ENCODE measurements at regions not wholly inside any gene's neighbourhood (a gene's known extent, or its start where the extent isn't known, plus 50 kb on each side); places are given as distances from the start of the nearest gene placed in this dataset.

DNA sequence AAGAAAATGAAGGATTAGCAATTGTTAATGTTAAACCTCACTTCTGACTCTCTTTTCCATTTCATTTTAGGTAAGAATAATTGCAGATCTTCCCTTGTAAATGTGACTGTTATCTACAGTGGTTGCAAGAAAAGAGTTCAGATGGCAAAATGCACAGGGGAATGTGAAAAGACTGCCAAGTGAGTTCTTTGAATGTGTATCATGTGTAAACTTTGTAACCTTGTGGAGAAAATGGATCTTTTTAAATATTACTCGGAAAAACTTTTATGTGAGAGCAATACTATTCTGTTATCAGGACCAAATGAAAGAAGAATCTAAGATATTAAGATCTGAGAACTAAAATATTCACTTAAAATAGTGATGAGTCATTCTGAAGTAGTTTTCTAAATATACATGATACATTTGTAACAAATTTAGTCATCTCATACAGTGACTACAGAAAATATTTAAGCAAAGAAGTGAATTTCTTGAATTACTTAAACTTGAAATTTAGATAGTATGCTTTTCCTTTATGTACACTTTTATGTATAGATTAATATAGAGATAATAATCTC, 122.5 kb upstream of the CNTN1 start:
- Histone ChIP-seq H3K9ac (ENCODE audit: low read depth in 1 of 2, low read length in 2 of 2) (no peak overlapping the region), H3K27me3 (ENCODE audit: control insufficient read depth in 4 of 4, insufficient read depth in 4 of 4, low read length in 3 of 4) (no peaks in the 10 kb centered on the region), H3K4me3 (ENCODE audit: low read depth in 1 of 3, low read length in 3 of 3) (no peak overlapping the region), H3K9me3 (ENCODE audit: control insufficient read depth in 4 of 4, low read length in 3 of 4) (peaks cover 0 to 1% (median 0%) of the 10 kb centered on the region in 4 donors), H3K27ac (ENCODE audit: low read depth in 1 of 2, low read length in 2 of 2) (no peak overlapping the region), H3K36me3 (ENCODE audit: control insufficient read depth in 4 of 4, insufficient read depth in 3 of 4, low read depth in 1 of 4, low read length in 3 of 4) (no peaks in the 10 kb centered on the region), H3K4me1 (ENCODE audit: control insufficient read depth in 4 of 4, insufficient read depth in 4 of 4, low read length in 3 of 4) (no peaks in the 10 kb centered on the region)
- 66% methylated on average over 1 of the region's 1 CpG for WGBS
- no peak for DNase-seq (ENCODE audit: low spot score)
- TF ChIP-seq GABPA (IDR thresholded peaks at IDR 0.05 in 1 of 2, conservative IDR thresholded peaks at IDR 0.05 in 1 of 2): no peak
- no peak for TF ChIP-seq HNF4G (IDR thresholded peaks at IDR 0.05)
- no peak for TF ChIP-seq HNF4A (conservative IDR thresholded peaks at IDR 0.05)
- no peak for TF ChIP-seq EGR1 (IDR thresholded peaks at IDR 0.05; ENCODE audit: low read depth in 2 of 2)
- no peak for TF ChIP-seq FOXA1 (IDR thresholded peaks at IDR 0.05)
- TF ChIP-seq FOXA2 (IDR thresholded peaks at IDR 0.05): no peak
- no peak for TF ChIP-seq REST (IDR thresholded peaks at IDR 0.05)
- no peak for TF ChIP-seq ZBTB33 (IDR thresholded peaks at IDR 0.05)
- no peak for TF ChIP-seq YY1 (IDR thresholded peaks at IDR 0.05)
- TF ChIP-seq TAF1 (conservative IDR thresholded peaks at IDR 0.05): no peak
- no peak for TF ChIP-seq RAD21 (IDR thresholded peaks at IDR 0.05)
- TF ChIP-seq, protein P1, sequence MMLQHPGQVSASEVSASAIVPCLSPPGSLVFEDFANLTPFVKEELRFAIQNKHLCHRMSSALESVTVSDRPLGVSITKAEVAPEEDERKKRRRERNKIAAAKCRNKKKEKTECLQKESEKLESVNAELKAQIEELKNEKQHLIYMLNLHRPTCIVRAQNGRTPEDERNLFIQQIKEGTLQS (IDR thresholded peaks at IDR 0.05): no peak
- TF ChIP-seq JUND (IDR thresholded peaks at IDR 0.05): no peak
- TF ChIP-seq, protein P2, sequence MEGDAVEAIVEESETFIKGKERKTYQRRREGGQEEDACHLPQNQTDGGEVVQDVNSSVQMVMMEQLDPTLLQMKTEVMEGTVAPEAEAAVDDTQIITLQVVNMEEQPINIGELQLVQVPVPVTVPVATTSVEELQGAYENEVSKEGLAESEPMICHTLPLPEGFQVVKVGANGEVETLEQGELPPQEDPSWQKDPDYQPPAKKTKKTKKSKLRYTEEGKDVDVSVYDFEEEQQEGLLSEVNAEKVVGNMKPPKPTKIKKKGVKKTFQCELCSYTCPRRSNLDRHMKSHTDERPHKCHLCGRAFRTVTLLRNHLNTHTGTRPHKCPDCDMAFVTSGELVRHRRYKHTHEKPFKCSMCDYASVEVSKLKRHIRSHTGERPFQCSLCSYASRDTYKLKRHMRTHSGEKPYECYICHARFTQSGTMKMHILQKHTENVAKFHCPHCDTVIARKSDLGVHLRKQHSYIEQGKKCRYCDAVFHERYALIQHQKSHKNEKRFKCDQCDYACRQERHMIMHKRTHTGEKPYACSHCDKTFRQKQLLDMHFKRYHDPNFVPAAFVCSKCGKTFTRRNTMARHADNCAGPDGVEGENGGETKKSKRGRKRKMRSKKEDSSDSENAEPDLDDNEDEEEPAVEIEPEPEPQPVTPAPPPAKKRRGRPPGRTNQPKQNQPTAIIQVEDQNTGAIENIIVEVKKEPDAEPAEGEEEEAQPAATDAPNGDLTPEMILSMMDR (IDR thresholded peaks at IDR 0.05; ENCODE audit: low read depth, low read length, missing input control): no peak
- TF ChIP-seq MAX (IDR thresholded peaks at IDR 0.05): no peak
- TF ChIP-seq SP1 (IDR thresholded peaks at IDR 0.05): no peak
- TF ChIP-seq RXRA (IDR thresholded peaks at IDR 0.05): no peak
- TF ChIP-seq NR2F2 (IDR thresholded peaks at IDR 0.05): no peak

Measured in liver (tissue), 8 donors.